Liver (tissue), 8 donors: ENCODE measurements at regions not wholly inside any gene's neighbourhood (a gene's known extent, or its start where the extent isn't known, plus 50 kb on each side); places are given as distances from the start of the nearest gene placed in this dataset.

Experiments
- DNase-seq: peaks from one replicate; pipeline ENCODE4 v3.0.0-alpha.2; 2017; ENCODE audit warnings: low spot score
- H3K27ac ChIP-seq, 2 donors: one replicate each; pipeline ENCODE4 v1.7.0; 2013; ENCODE audit warnings: inconsistent platforms in 2 of 2, low read length in 2 of 2, control low read depth in 1 of 2, low read depth in 1 of 2, mild to moderate bottlenecking in 1 of 2
- H3K27me3 ChIP-seq, 4 donors: one replicate each; pipeline versions ENCODE4 v1.6.1 to v1.7.0; 2013; ENCODE audit warnings: low read length in 3 of 4, inconsistent platforms in 1 of 4, mild to moderate bottlenecking in 1 of 4, moderate library complexity in 1 of 4; ENCODE audit not compliant: control insufficient read depth in 4 of 4, insufficient read depth in 4 of 4
- H3K36me3 ChIP-seq, 4 donors: one replicate each; pipeline versions ENCODE4 v1.6.1 to v1.7.0; 2013; ENCODE audit warnings: low read length in 3 of 4, mild to moderate bottlenecking in 3 of 4, low read depth in 1 of 4, moderate library complexity in 1 of 4; ENCODE audit not compliant: control insufficient read depth in 4 of 4, insufficient read depth in 3 of 4
- H3K4me1 ChIP-seq, 4 donors: one replicate each; pipeline versions ENCODE4 v1.6.1 to v1.7.0; 2013; ENCODE audit warnings: low read length in 3 of 4, mild to moderate bottlenecking in 3 of 4, moderate library complexity in 1 of 4; ENCODE audit not compliant: control insufficient read depth in 4 of 4, insufficient read depth in 4 of 4
- H3K4me3 ChIP-seq, 3 donors: one replicate each; pipeline versions ENCODE4 v1.6.1 to v1.7.0; 2013; ENCODE audit warnings: low read length in 3 of 3, control low read depth in 1 of 3, low read depth in 1 of 3, mild to moderate bottlenecking in 1 of 3
- H3K9ac ChIP-seq, 2 donors: one replicate each; pipeline ENCODE4 v1.7.0; 2013; ENCODE audit warnings: low read length in 2 of 2, mild to moderate bottlenecking in 2 of 2, moderate library complexity in 2 of 2, control low read depth in 1 of 2, low read depth in 1 of 2
- H3K9me3 ChIP-seq, 4 donors: one replicate each; pipeline versions ENCODE4 v1.6.1 to v1.7.0; 2013; ENCODE audit warnings: low read length in 3 of 4; ENCODE audit not compliant: control insufficient read depth in 4 of 4
- EGR1 ChIP-seq, 2 donors: IDR thresholded peaks; 2 replicates each; pipeline ENCODE4 v1.6.1; 2016 to 2018; ENCODE audit warnings: antibody characterized with exemption in 2 of 2, low read depth in 2 of 2
- FOXA2 ChIP-seq: IDR thresholded peaks from 2 replicates; pipeline ENCODE4 v1.6.1; 2016; ENCODE audit warnings: antibody characterized with exemption
- HNF4A ChIP-seq, 2 donors: conservative IDR thresholded peaks; 2 replicates each; pipeline ENCODE4 v1.6.1; 2016; ENCODE audit warnings: antibody characterized with exemption in 2 of 2, mild to moderate bottlenecking in 2 of 2
- HNF4G ChIP-seq: IDR thresholded peaks from 2 replicates; pipeline ENCODE4 v1.6.1; 2016; ENCODE audit warnings: antibody characterized with exemption
- JUND ChIP-seq, 2 donors: IDR thresholded peaks; 2 replicates each; pipeline ENCODE4 v1.6.1; 2016; ENCODE audit warnings: antibody characterized with exemption in 2 of 2
- NR2F2 ChIP-seq: IDR thresholded peaks from 2 replicates; pipeline ENCODE4 v1.6.1; 2016; ENCODE audit warnings: antibody characterized with exemption
- RXRA ChIP-seq, 2 donors: IDR thresholded peaks; 2 replicates each; pipeline ENCODE4 v1.6.1; 2017 to 2018; ENCODE audit warnings: antibody characterized with exemption in 2 of 2, mild to moderate bottlenecking in 1 of 2
- SP1 ChIP-seq: IDR thresholded peaks from 2 replicates; pipeline ENCODE4 v1.6.1; 2018; ENCODE audit warnings: antibody characterized with exemption, mild to moderate bottlenecking
- TAF1 ChIP-seq: conservative IDR thresholded peaks from 2 replicates; pipeline ENCODE4 v1.6.1; 2016; ENCODE audit warnings: antibody characterized with exemption, mild to moderate bottlenecking
- WGBS: extraction: QIAGEN DNeasy Blood & Tissue Kit; methylation state at CpG from one replicate; pipeline ENCODE4 v1.1.7; 2013; 5-methylcytosine and 5-hydroxymethylcytosine counted together
- TF ChIP-seq, protein P1 (sequence below): IDR thresholded peaks from 2 replicates; pipeline ENCODE4 v1.6.1; 2016; ENCODE audit warnings: antibody characterized with exemption
- TF ChIP-seq, protein P2 (sequence below): IDR thresholded peaks from 2 replicates; pipeline ENCODE4 v1.6.1; 2016; ENCODE audit warnings: antibody characterized with exemption
- TF ChIP-seq, protein P3 (sequence below): fragments of 150-350 bp; IDR thresholded peaks from 2 replicates; pipeline ENCODE4 v1.5.1; 2017; ENCODE audit warnings: improper control_type of control experiment, low read depth, low read length; ENCODE audit not compliant: missing input control
- TF ChIP-seq, protein P4 (sequence below): IDR thresholded peaks from 2 replicates; pipeline ENCODE4 v1.6.1; 2016; ENCODE audit warnings: antibody characterized with exemption, mild to moderate bottlenecking
- TF ChIP-seq, protein P5 (sequence below): IDR thresholded peaks from 2 replicates; pipeline ENCODE4 v1.6.1; 2016; ENCODE audit warnings: antibody characterized with exemption
- donor health status: healthy.
- donor health status: healthy.
- donor health status: healthy.
- donor health status: healthy.
- donor health status: healthy.

DNA sequence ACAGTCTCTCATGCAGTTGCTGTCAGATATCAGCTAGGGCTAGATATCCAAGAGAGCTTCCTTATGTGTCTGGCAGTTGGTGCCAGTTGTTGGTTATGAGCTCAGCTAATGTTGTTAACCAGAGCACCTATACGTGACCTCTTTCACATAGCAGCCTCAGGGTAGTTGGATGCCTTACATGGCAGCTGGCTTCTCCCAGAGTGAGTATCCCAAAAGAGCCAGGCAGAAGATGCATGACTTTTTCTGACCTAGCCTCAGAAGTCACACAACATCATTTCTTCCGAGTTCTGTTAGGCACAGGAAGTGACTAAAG, 175.7 kb downstream of the VEGFA start:
- no peak overlapping the region for H3K27ac ChIP-seq
- H3K27me3 ChIP-seq: no peaks in the 10 kb centered on the region
- TF ChIP-seq, protein P1, sequence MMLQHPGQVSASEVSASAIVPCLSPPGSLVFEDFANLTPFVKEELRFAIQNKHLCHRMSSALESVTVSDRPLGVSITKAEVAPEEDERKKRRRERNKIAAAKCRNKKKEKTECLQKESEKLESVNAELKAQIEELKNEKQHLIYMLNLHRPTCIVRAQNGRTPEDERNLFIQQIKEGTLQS: no peak
- TF ChIP-seq NR2F2 (no peak), HNF4G (no peak), EGR1 (IDR thresholded peaks at IDR 0.05; ENCODE audit: low read depth in 2 of 2) (no peak), FOXA2 (no peak), SP1 (no peak), JUND (IDR thresholded peaks at IDR 0.05) (no peak), TAF1 (no peak), RXRA (IDR thresholded peaks at IDR 0.05) (no peak), HNF4A (conservative IDR thresholded peaks at IDR 0.05) (no peak)
- TF ChIP-seq, protein P2, sequence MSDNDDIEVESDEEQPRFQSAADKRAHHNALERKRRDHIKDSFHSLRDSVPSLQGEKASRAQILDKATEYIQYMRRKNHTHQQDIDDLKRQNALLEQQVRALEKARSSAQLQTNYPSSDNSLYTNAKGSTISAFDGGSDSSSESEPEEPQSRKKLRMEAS: no peak
- TF ChIP-seq, protein P3, sequence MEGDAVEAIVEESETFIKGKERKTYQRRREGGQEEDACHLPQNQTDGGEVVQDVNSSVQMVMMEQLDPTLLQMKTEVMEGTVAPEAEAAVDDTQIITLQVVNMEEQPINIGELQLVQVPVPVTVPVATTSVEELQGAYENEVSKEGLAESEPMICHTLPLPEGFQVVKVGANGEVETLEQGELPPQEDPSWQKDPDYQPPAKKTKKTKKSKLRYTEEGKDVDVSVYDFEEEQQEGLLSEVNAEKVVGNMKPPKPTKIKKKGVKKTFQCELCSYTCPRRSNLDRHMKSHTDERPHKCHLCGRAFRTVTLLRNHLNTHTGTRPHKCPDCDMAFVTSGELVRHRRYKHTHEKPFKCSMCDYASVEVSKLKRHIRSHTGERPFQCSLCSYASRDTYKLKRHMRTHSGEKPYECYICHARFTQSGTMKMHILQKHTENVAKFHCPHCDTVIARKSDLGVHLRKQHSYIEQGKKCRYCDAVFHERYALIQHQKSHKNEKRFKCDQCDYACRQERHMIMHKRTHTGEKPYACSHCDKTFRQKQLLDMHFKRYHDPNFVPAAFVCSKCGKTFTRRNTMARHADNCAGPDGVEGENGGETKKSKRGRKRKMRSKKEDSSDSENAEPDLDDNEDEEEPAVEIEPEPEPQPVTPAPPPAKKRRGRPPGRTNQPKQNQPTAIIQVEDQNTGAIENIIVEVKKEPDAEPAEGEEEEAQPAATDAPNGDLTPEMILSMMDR: no peak
- TF ChIP-seq, protein P4, sequence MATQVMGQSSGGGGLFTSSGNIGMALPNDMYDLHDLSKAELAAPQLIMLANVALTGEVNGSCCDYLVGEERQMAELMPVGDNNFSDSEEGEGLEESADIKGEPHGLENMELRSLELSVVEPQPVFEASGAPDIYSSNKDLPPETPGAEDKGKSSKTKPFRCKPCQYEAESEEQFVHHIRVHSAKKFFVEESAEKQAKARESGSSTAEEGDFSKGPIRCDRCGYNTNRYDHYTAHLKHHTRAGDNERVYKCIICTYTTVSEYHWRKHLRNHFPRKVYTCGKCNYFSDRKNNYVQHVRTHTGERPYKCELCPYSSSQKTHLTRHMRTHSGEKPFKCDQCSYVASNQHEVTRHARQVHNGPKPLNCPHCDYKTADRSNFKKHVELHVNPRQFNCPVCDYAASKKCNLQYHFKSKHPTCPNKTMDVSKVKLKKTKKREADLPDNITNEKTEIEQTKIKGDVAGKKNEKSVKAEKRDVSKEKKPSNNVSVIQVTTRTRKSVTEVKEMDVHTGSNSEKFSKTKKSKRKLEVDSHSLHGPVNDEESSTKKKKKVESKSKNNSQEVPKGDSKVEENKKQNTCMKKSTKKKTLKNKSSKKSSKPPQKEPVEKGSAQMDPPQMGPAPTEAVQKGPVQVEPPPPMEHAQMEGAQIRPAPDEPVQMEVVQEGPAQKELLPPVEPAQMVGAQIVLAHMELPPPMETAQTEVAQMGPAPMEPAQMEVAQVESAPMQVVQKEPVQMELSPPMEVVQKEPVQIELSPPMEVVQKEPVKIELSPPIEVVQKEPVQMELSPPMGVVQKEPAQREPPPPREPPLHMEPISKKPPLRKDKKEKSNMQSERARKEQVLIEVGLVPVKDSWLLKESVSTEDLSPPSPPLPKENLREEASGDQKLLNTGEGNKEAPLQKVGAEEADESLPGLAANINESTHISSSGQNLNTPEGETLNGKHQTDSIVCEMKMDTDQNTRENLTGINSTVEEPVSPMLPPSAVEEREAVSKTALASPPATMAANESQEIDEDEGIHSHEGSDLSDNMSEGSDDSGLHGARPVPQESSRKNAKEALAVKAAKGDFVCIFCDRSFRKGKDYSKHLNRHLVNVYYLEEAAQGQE: no peak
- TF ChIP-seq, protein P5, sequence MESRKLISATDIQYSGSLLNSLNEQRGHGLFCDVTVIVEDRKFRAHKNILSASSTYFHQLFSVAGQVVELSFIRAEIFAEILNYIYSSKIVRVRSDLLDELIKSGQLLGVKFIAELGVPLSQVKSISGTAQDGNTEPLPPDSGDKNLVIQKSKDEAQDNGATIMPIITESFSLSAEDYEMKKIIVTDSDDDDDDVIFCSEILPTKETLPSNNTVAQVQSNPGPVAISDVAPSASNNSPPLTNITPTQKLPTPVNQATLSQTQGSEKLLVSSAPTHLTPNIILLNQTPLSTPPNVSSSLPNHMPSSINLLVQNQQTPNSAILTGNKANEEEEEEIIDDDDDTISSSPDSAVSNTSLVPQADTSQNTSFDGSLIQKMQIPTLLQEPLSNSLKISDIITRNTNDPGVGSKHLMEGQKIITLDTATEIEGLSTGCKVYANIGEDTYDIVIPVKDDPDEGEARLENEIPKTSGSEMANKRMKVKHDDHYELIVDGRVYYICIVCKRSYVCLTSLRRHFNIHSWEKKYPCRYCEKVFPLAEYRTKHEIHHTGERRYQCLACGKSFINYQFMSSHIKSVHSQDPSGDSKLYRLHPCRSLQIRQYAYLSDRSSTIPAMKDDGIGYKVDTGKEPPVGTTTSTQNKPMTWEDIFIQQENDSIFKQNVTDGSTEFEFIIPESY: no peak
- peaks cover 0 to 3% (median 3%) of the 10 kb centered on the region in 4 donors for H3K4me1 ChIP-seq
- no peaks in the 10 kb centered on the region for H3K36me3 ChIP-seq
- H3K9ac ChIP-seq: no peak overlapping the region
- no peak for DNase-seq
- WGBS: 89% methylated on average over 2 of the region's 2 CpGs
- no peaks in the 10 kb centered on the region for H3K9me3 ChIP-seq
- H3K4me3 ChIP-seq: no peak overlapping the region

DNA sequence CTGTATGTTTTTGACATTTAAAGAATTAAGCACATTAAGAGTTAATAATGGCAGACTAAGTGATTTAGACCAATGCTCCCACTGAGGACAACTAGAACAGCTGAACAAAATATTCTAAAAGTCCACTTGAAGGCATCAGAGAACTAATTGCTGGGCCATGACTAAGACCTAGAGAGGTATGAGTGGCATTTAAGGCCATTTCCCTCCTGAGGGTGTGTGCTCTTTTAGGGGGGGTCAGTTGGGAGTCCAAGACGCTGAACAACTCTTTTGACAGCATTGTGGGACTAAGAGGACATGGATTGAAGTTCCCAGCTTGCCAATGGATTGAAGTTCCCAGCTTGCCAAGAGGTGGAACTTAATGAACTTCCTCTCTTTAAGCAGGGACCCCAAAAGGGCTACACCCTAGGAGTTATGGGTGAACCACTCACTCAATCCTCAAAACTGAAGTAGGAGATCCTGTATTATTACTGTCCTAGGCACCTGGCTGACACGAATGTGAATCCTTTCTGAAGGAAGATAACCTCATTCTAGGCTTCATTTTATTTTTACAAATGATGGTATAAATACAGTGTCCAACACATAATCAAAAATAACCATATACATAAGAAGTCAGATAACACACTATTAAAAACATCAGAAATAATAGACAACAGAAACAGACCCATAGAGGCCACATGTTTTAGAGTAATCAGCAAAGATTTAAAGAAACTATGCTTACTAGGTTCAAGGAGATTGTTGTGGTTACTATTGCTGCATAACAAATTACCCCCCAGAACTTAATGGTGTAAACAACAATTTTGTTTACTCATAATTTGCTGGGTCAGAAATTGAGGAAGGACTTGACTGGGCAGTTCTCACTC, 175.1 kb downstream of the VEGFA start:
- H3K4me3 ChIP-seq: no peak overlapping the region
- DNase-seq: no peak
- 90% methylated on average over 2 of the region's 2 CpGs for WGBS
- H3K27ac ChIP-seq: no peak overlapping the region
- no peaks in the 10 kb centered on the region for H3K27me3 ChIP-seq
- no peaks in the 10 kb centered on the region for H3K4me1 ChIP-seq
- H3K9me3 ChIP-seq: no peaks in the 10 kb centered on the region
- TF ChIP-seq SP1 (no peak), RXRA (IDR thresholded peaks at IDR 0.05) (no peak)
- TF ChIP-seq, protein P1: no peak
- no peak overlapping the region for H3K9ac ChIP-seq
- H3K36me3 ChIP-seq: no peaks in the 10 kb centered on the region
